VCaP (cell line): ENCODE measurements at regions not wholly inside any gene's neighbourhood (a gene's known extent, or its start where the extent isn't known, plus 50 kb on each side); places are given as distances from the start of the nearest gene placed in this dataset.
"Not testable (repeated sequence)": the region's sequence is repeated elsewhere in the genome, so short reads cannot be mapped to it uniquely, and the experiment has no call there.

Experiments used
- H3K27ac ChIP-seq: fragments of 450-650 bp; 2 replicates; pipeline ENCODE4 v1.5.1; 2017
- CTCF ChIP-seq: fragments of 450-650 bp; conservative IDR thresholded peaks from 2 replicates; pipeline ENCODE4 v1.5.1; 2017; ENCODE audit warnings: mild to moderate bottlenecking, moderate library complexity

- TF ChIP-seq CTCF: no peak
- H3K27ac ChIP-seq: no peak overlapping the region
Observed at GRCh38 chr2:241981076-241981700, 111.7 kb downstream of the RTP5 start.

- no peak overlapping the region for H3K27ac ChIP-seq
- no peak for TF ChIP-seq CTCF
Observed at GRCh38 chr2:241982706-241983570, 113.4 kb downstream of the RTP5 start.

- TF ChIP-seq CTCF: no peak
- no peak overlapping the region for H3K27ac ChIP-seq
Observed at GRCh38 chr2:241983571-241984270, 114.2 kb downstream of the RTP5 start.

- TF ChIP-seq CTCF: no peak
Observed at GRCh38 chr2:241984271-241984655, 114.7 kb downstream of the RTP5 start.

GRCh38 chr2:241984658-241985057, 115.1 kb downstream of the RTP5 start:
- TF ChIP-seq CTCF: no peak
- no peak overlapping the region for H3K27ac ChIP-seq

More at GRCh38 chr2:241984271-241984655, 114.7 kb downstream of the RTP5 start:
- H3K27ac ChIP-seq: no peak overlapping the region

GRCh38 chr2:241985161-241985985, 115.8 kb downstream of the RTP5 start:
- H3K27ac ChIP-seq: not testable (repeated sequence)

- H3K27ac ChIP-seq: no peak overlapping the region
- no peak for TF ChIP-seq CTCF
Observed at GRCh38 chr2:241985986-241986329, 116.4 kb downstream of the RTP5 start.
